ENCODE measurements at regions not wholly inside any gene's neighbourhood (a gene's known extent, or its start where the extent isn't known, plus 50 kb on each side); places are given as distances from the start of the nearest gene placed in this dataset.

- Histone ChIP-seq H4K91ac (ENCODE audit: low read length) (no peak overlapping the region), H3K9ac (ENCODE audit: low read length) (no peak overlapping the region), H2BK120ac (ENCODE audit: low read depth, low read length) (no peak overlapping the region), H2BK12ac (ENCODE audit: low read length in 2 of 2) (no peak overlapping the region), H3K4me1 (ENCODE audit: control insufficient read depth, insufficient read depth, low read depth, low read length) (no peaks in the 10 kb centered on the region), H3K27me3 (ENCODE audit: control insufficient read depth in 1 of 2, insufficient read depth in 1 of 2, low read length in 2 of 2) (peaks cover 0 to 49% of the 10 kb centered on the region in 2 experiments), H2AFZ (ENCODE audit: low read depth, low read length) (no peak overlapping the region), H3K27ac (ENCODE audit: low read length, poor library complexity, severe bottlenecking) (no peak overlapping the region), H3K23ac (ENCODE audit: low read length in 2 of 2) (no peak overlapping the region), H3K18ac (ENCODE audit: low read depth in 1 of 2, low read length in 2 of 2) (no peak overlapping the region), H2BK5ac (ENCODE audit: low read depth, low read length, poor library complexity, severe bottlenecking) (no peak overlapping the region), H3K79me1 (replicated peaks; ENCODE audit: low read length, poor library complexity, severe bottlenecking) (no peaks in the 10 kb centered on the region), H3K14ac (ENCODE audit: low read length in 2 of 2) (no peak overlapping the region), H3K36me3 (ENCODE audit: control insufficient read depth in 1 of 2, insufficient read depth in 2 of 2, low read depth in 1 of 2, low read length in 2 of 2) (no peaks in the 10 kb centered on the region), H2BK15ac (ENCODE audit: low read depth, poor library complexity, severe bottlenecking) (no peak overlapping the region), H3K4me3 (ENCODE audit: insufficient read depth in 1 of 2, low read depth in 1 of 2, low read length in 2 of 2) (no peak overlapping the region), H3K4ac (ENCODE audit: low read depth in 1 of 2, low read length in 2 of 2) (no peak overlapping the region), H4K8ac (ENCODE audit: low read length) (no peak overlapping the region), H3K4me2 (ENCODE audit: low read length, poor library complexity, severe bottlenecking) (no peak overlapping the region), H3K9me3 (ENCODE audit: control insufficient read depth, low read length) (peaks cover 6% of the 10 kb centered on the region), H2AK5ac (ENCODE audit: low read length, severe bottlenecking) (no peak overlapping the region)
- no peak for DNase-seq
- 90% methylated on average over 5 of the region's 5 CpGs for WGBS
These were observed 62.8 kb upstream of the ID2 start for GRCh38 chr2:8619071-8619470.

DNA sequence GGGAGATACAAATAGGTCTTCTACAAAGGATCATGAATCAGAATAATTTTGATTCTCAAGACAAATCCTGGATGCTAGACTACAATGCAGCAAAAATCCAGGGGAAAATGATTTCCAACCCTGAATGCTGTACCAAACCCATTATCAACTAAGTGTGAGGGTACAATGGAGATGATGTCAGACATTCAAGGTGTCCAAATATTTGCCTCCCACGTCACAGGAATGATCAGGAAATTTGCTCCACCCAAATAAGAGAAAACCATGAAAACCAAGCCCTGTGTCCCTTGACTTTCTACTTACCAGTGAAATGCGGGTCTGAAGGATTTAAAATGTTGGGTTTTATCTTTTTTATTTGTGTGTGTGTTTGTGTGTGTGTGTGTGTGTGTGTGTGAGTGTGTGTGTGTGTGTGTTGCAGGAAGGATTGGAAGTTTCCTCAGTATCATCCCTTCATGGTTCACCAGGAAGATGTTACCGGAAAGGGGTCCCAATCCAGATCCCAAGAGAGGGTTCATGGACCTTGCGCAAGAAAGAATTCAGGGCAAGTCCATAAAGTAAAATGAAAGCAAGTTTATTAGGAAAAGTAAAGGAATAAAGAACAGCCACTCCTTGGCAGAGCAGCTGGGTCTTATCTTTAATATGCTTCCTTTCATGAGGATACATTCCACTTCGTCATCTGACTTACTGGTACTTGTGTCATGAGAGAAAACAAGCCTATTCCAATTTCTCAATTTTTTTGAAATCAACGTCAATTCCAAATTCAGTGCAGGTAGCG lies 61.1 kb upstream of the ID2 start:
- WGBS: 97% methylated on average over 6 of the region's 7 CpGs
- H3K9ac ChIP-seq (ENCODE audit: low read length): no peak overlapping the region
- H3K27me3 ChIP-seq (ENCODE audit: control insufficient read depth in 1 of 2, insufficient read depth in 1 of 2, low read length in 2 of 2): peaks cover 0 to 33% of the 10 kb centered on the region in 2 experiments
- no peak for DNase-seq
- no peak overlapping the region for H3K4ac ChIP-seq (ENCODE audit: low read depth in 1 of 2, low read length in 2 of 2)
- H3K27ac ChIP-seq (ENCODE audit: low read length, poor library complexity, severe bottlenecking): no peak overlapping the region
- H3K4me1 ChIP-seq (ENCODE audit: control insufficient read depth, insufficient read depth, low read depth, low read length): peaks cover 3% of the 10 kb centered on the region
- no peaks in the 10 kb centered on the region for H3K36me3 ChIP-seq (ENCODE audit: control insufficient read depth in 1 of 2, insufficient read depth in 2 of 2, low read depth in 1 of 2, low read length in 2 of 2)
- H2AK5ac ChIP-seq (ENCODE audit: low read length, severe bottlenecking): no peak overlapping the region
- no peak overlapping the region for H3K4me3 ChIP-seq (ENCODE audit: insufficient read depth in 1 of 2, low read depth in 1 of 2, low read length in 2 of 2)
- no peak overlapping the region for H3K4me2 ChIP-seq (ENCODE audit: low read length, poor library complexity, severe bottlenecking)
- H3K23ac ChIP-seq (ENCODE audit: low read length in 2 of 2): no peak overlapping the region
- H3K18ac ChIP-seq (ENCODE audit: low read depth in 1 of 2, low read length in 2 of 2): no peak overlapping the region
- H2BK120ac ChIP-seq (ENCODE audit: low read depth, low read length): no peak overlapping the region
- no peak overlapping the region for H4K8ac ChIP-seq (ENCODE audit: low read length)
- H2AFZ ChIP-seq (ENCODE audit: low read depth, low read length): no peak overlapping the region
- no peak overlapping the region for H2BK15ac ChIP-seq (ENCODE audit: low read depth, poor library complexity, severe bottlenecking)
- no peak overlapping the region for H2BK12ac ChIP-seq (ENCODE audit: low read length in 2 of 2)
- no peak overlapping the region for H2BK5ac ChIP-seq (ENCODE audit: low read depth, low read length, poor library complexity, severe bottlenecking)
- H3K79me1 ChIP-seq (replicated peaks; ENCODE audit: low read length, poor library complexity, severe bottlenecking): no peaks in the 10 kb centered on the region
- H3K9me3 ChIP-seq (ENCODE audit: control insufficient read depth, low read length): no peaks in the 10 kb centered on the region
- H4K91ac ChIP-seq (ENCODE audit: low read length): no peak overlapping the region
- no peak overlapping the region for H3K14ac ChIP-seq (ENCODE audit: low read length in 2 of 2)

- Histone ChIP-seq H3K23ac (ENCODE audit: low read length in 2 of 2) (no peak overlapping the region), H3K9me3 (ENCODE audit: control insufficient read depth, low read length) (no peaks in the 10 kb centered on the region), H2BK5ac (ENCODE audit: low read depth, low read length, poor library complexity, severe bottlenecking) (no peak overlapping the region), H2BK15ac (ENCODE audit: low read depth, poor library complexity, severe bottlenecking) (no peak overlapping the region), H4K8ac (ENCODE audit: low read length) (no peak overlapping the region), H3K4me2 (ENCODE audit: low read length, poor library complexity, severe bottlenecking) (no peak overlapping the region), H2BK120ac (ENCODE audit: low read depth, low read length) (no peak overlapping the region), H4K91ac (ENCODE audit: low read length) (no peak overlapping the region), H3K14ac (ENCODE audit: low read length in 2 of 2) (no peak overlapping the region), H2AFZ (ENCODE audit: low read depth, low read length) (no peak overlapping the region), H3K9ac (ENCODE audit: low read length) (no peak overlapping the region), H3K18ac (ENCODE audit: low read depth in 1 of 2, low read length in 2 of 2) (no peak overlapping the region), H2BK12ac (ENCODE audit: low read length in 2 of 2) (no peak overlapping the region), H3K4ac (ENCODE audit: low read depth in 1 of 2, low read length in 2 of 2) (no peak overlapping the region), H2AK5ac (ENCODE audit: low read length, severe bottlenecking) (no peak overlapping the region), H3K27ac (ENCODE audit: low read length, poor library complexity, severe bottlenecking) (no peak overlapping the region), H3K27me3 (ENCODE audit: control insufficient read depth in 1 of 2, insufficient read depth in 1 of 2, low read length in 2 of 2) (peaks cover 0 to 21% of the 10 kb centered on the region in 2 experiments), H3K4me1 (ENCODE audit: control insufficient read depth, insufficient read depth, low read depth, low read length) (peaks cover 3% of the 10 kb centered on the region), H3K36me3 (ENCODE audit: control insufficient read depth in 1 of 2, insufficient read depth in 2 of 2, low read depth in 1 of 2, low read length in 2 of 2) (no peaks in the 10 kb centered on the region), H3K4me3 (ENCODE audit: insufficient read depth in 1 of 2, low read depth in 1 of 2, low read length in 2 of 2) (no peak overlapping the region), H3K79me1 (replicated peaks; ENCODE audit: low read length, poor library complexity, severe bottlenecking) (no peaks in the 10 kb centered on the region)
- 83% methylated on average over 7 of the region's 7 CpGs for WGBS
- no peak for DNase-seq
These were observed 59.5 kb upstream of the ID2 start for GRCh38 chr2:8622199-8622911.

DNA sequence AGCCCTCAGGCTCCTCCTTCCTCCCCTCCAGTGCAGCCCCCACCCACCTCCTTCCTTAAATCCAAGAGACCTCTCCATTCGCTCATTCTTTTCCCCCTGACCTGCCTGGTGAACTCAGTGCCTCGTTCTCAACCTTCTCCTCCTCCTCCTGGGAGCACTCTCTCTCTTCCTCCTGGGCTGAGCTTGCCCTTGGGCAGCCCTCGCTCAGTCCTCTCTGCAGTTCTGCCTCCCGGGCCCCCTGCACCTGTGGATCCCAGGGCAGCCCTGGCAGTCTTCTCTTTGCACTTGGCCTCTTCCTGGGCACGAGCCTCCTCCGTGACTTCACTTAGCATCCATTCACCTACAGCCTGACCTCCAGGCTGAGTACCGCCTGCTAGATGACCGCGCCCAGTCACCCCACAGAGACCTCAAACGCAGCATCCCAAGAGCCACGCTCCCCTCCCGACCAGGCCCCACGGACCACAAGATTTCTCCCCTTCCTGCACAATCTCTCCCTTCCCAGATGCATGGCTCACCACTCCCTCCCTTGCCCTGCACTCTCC lies 58.9 kb upstream of the ID2 start:
- 89% methylated on average over 13 of the region's 13 CpGs for WGBS
- Histone ChIP-seq H3K27me3 (ENCODE audit: control insufficient read depth in 1 of 2, insufficient read depth in 1 of 2, low read length in 2 of 2) (peaks cover 0 to 21% of the 10 kb centered on the region in 2 experiments), H3K14ac (ENCODE audit: low read length in 2 of 2) (no peak overlapping the region), H2BK15ac (ENCODE audit: low read depth, poor library complexity, severe bottlenecking) (no peak overlapping the region), H3K4ac (ENCODE audit: low read depth in 1 of 2, low read length in 2 of 2) (no peak overlapping the region), H4K91ac (ENCODE audit: low read length) (no peak overlapping the region), H2AK5ac (ENCODE audit: low read length, severe bottlenecking) (no peak overlapping the region), H3K23ac (ENCODE audit: low read length in 2 of 2) (no peak overlapping the region), H2AFZ (ENCODE audit: low read depth, low read length) (no peak overlapping the region), H3K9me3 (ENCODE audit: control insufficient read depth, low read length) (no peaks in the 10 kb centered on the region), H2BK120ac (ENCODE audit: low read depth, low read length) (no peak overlapping the region), H3K9ac (ENCODE audit: low read length) (no peak overlapping the region), H3K27ac (ENCODE audit: low read length, poor library complexity, severe bottlenecking) (no peak overlapping the region), H2BK5ac (ENCODE audit: low read depth, low read length, poor library complexity, severe bottlenecking) (no peak overlapping the region), H3K36me3 (ENCODE audit: control insufficient read depth in 1 of 2, insufficient read depth in 2 of 2, low read depth in 1 of 2, low read length in 2 of 2) (no peaks in the 10 kb centered on the region), H2BK12ac (ENCODE audit: low read length in 2 of 2) (peak overlapping the region in 1 of 2 experiments; percentile 29), H3K18ac (ENCODE audit: low read depth in 1 of 2, low read length in 2 of 2) (peak overlapping the region in 1 of 2 experiments; percentile 1), H3K4me3 (ENCODE audit: insufficient read depth in 1 of 2, low read depth in 1 of 2, low read length in 2 of 2) (no peak overlapping the region), H4K8ac (ENCODE audit: low read length) (no peak overlapping the region), H3K4me1 (ENCODE audit: control insufficient read depth, insufficient read depth, low read depth, low read length) (peaks cover 3% of the 10 kb centered on the region), H3K79me1 (replicated peaks; ENCODE audit: low read length, poor library complexity, severe bottlenecking) (no peaks in the 10 kb centered on the region), H3K4me2 (ENCODE audit: low read length, poor library complexity, severe bottlenecking) (no peak overlapping the region)
- no peak for DNase-seq

All from mesenchymal stem cell (in vitro differentiated cells and primary cell).